Liver (tissue), 3 donors: ENCODE measurements at regions not wholly inside any gene's neighbourhood (a gene's known extent, or its start where the extent isn't known, plus 50 kb on each side); places are given as distances from the start of the nearest gene placed in this dataset.

ENCODE experiments used
- EGR1 ChIP-seq, 2 donors: IDR thresholded peaks; 2 replicates each; pipeline ENCODE4 v1.6.1; 2016 to 2018; ENCODE audit warnings: antibody characterized with exemption in 2 of 2, low read depth in 2 of 2
- FOXA1 ChIP-seq: IDR thresholded peaks from 2 replicates; pipeline ENCODE4 v1.6.1; 2016; ENCODE audit warnings: antibody characterized with exemption
- JUND ChIP-seq, 2 donors: IDR thresholded peaks; 2 replicates each; pipeline ENCODE4 v1.6.1; 2016; ENCODE audit warnings: antibody characterized with exemption in 2 of 2
- NR2F2 ChIP-seq: IDR thresholded peaks from 2 replicates; pipeline ENCODE4 v1.6.1; 2016; ENCODE audit warnings: antibody characterized with exemption
- RAD21 ChIP-seq, 2 donors: IDR thresholded peaks; 2 replicates each; pipeline ENCODE4 v1.6.1; 2016; ENCODE audit warnings: antibody characterized with exemption in 2 of 2, mild to moderate bottlenecking in 2 of 2
- RXRA ChIP-seq, 2 donors: IDR thresholded peaks; 2 replicates each; pipeline ENCODE4 v1.6.1; 2017 to 2018; ENCODE audit warnings: antibody characterized with exemption in 2 of 2, mild to moderate bottlenecking in 1 of 2
- SP1 ChIP-seq: IDR thresholded peaks from 2 replicates; pipeline ENCODE4 v1.6.1; 2018; ENCODE audit warnings: antibody characterized with exemption, mild to moderate bottlenecking
- TAF1 ChIP-seq: conservative IDR thresholded peaks from 2 replicates; pipeline ENCODE4 v1.6.1; 2016; ENCODE audit warnings: antibody characterized with exemption, mild to moderate bottlenecking
- YY1 ChIP-seq: IDR thresholded peaks from 2 replicates; pipeline ENCODE4 v1.6.1; 2016; ENCODE audit warnings: antibody characterized with exemption, mild to moderate bottlenecking
- TF ChIP-seq, protein P1 (sequence below): fragments of 150-350 bp; IDR thresholded peaks from 2 replicates; pipeline ENCODE4 v1.5.1; 2017; ENCODE audit warnings: improper control_type of control experiment, low read depth, low read length; ENCODE audit not compliant: missing input control
- TF ChIP-seq, protein P2 (sequence below): IDR thresholded peaks from 2 replicates; pipeline ENCODE4 v1.6.1; 2016; ENCODE audit warnings: antibody characterized with exemption
- TF ChIP-seq, protein P3 (sequence below): IDR thresholded peaks from 2 replicates; pipeline ENCODE4 v1.6.1; 2016; ENCODE audit warnings: antibody characterized with exemption, mild to moderate bottlenecking
- TF ChIP-seq, protein P4 (sequence below): IDR thresholded peaks from 2 replicates; pipeline ENCODE4 v1.6.1; 2016; ENCODE audit warnings: antibody characterized with exemption
- donor health status: healthy.
- donor health status: healthy.

- TF ChIP-seq, protein P1, sequence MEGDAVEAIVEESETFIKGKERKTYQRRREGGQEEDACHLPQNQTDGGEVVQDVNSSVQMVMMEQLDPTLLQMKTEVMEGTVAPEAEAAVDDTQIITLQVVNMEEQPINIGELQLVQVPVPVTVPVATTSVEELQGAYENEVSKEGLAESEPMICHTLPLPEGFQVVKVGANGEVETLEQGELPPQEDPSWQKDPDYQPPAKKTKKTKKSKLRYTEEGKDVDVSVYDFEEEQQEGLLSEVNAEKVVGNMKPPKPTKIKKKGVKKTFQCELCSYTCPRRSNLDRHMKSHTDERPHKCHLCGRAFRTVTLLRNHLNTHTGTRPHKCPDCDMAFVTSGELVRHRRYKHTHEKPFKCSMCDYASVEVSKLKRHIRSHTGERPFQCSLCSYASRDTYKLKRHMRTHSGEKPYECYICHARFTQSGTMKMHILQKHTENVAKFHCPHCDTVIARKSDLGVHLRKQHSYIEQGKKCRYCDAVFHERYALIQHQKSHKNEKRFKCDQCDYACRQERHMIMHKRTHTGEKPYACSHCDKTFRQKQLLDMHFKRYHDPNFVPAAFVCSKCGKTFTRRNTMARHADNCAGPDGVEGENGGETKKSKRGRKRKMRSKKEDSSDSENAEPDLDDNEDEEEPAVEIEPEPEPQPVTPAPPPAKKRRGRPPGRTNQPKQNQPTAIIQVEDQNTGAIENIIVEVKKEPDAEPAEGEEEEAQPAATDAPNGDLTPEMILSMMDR = no peak
- TF ChIP-seq, protein P2, sequence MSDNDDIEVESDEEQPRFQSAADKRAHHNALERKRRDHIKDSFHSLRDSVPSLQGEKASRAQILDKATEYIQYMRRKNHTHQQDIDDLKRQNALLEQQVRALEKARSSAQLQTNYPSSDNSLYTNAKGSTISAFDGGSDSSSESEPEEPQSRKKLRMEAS = no peak
- TF ChIP-seq, protein P3, sequence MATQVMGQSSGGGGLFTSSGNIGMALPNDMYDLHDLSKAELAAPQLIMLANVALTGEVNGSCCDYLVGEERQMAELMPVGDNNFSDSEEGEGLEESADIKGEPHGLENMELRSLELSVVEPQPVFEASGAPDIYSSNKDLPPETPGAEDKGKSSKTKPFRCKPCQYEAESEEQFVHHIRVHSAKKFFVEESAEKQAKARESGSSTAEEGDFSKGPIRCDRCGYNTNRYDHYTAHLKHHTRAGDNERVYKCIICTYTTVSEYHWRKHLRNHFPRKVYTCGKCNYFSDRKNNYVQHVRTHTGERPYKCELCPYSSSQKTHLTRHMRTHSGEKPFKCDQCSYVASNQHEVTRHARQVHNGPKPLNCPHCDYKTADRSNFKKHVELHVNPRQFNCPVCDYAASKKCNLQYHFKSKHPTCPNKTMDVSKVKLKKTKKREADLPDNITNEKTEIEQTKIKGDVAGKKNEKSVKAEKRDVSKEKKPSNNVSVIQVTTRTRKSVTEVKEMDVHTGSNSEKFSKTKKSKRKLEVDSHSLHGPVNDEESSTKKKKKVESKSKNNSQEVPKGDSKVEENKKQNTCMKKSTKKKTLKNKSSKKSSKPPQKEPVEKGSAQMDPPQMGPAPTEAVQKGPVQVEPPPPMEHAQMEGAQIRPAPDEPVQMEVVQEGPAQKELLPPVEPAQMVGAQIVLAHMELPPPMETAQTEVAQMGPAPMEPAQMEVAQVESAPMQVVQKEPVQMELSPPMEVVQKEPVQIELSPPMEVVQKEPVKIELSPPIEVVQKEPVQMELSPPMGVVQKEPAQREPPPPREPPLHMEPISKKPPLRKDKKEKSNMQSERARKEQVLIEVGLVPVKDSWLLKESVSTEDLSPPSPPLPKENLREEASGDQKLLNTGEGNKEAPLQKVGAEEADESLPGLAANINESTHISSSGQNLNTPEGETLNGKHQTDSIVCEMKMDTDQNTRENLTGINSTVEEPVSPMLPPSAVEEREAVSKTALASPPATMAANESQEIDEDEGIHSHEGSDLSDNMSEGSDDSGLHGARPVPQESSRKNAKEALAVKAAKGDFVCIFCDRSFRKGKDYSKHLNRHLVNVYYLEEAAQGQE = no peak
- TF ChIP-seq, protein P4, sequence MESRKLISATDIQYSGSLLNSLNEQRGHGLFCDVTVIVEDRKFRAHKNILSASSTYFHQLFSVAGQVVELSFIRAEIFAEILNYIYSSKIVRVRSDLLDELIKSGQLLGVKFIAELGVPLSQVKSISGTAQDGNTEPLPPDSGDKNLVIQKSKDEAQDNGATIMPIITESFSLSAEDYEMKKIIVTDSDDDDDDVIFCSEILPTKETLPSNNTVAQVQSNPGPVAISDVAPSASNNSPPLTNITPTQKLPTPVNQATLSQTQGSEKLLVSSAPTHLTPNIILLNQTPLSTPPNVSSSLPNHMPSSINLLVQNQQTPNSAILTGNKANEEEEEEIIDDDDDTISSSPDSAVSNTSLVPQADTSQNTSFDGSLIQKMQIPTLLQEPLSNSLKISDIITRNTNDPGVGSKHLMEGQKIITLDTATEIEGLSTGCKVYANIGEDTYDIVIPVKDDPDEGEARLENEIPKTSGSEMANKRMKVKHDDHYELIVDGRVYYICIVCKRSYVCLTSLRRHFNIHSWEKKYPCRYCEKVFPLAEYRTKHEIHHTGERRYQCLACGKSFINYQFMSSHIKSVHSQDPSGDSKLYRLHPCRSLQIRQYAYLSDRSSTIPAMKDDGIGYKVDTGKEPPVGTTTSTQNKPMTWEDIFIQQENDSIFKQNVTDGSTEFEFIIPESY = no peak
- TF ChIP-seq YY1 = no peak
- TF ChIP-seq TAF1 = no peak
- TF ChIP-seq SP1 = no peak
- TF ChIP-seq RAD21 (IDR thresholded peaks at IDR 0.05) = no peak
- no peak for TF ChIP-seq FOXA1
- TF ChIP-seq EGR1 (IDR thresholded peaks at IDR 0.05; ENCODE audit: low read depth in 2 of 2) = no peak
- TF ChIP-seq JUND (IDR thresholded peaks at IDR 0.05) = no peak
- no peak for TF ChIP-seq NR2F2
- TF ChIP-seq RXRA (IDR thresholded peaks at IDR 0.05) = no peak
Observed at GRCh38 chr2:21269382-21269781, 145.6 kb downstream of the TDRD15 start.
